HG03175 (cell line): ENCODE measurements at regions not wholly inside any gene's neighbourhood (a gene's known extent, or its start where the extent isn't known, plus 50 kb on each side); places are given as distances from the start of the nearest gene placed in this dataset.

Source experiments
- ATAC-seq: cut with Tn5 transposase; IDR thresholded peaks from one replicate; pipeline ENCODE4 v1.9.1; 2021; ENCODE audit warnings: mild to moderate bottlenecking, moderate library complexity; ENCODE audit not compliant: unreplicated experiment

DNA sequence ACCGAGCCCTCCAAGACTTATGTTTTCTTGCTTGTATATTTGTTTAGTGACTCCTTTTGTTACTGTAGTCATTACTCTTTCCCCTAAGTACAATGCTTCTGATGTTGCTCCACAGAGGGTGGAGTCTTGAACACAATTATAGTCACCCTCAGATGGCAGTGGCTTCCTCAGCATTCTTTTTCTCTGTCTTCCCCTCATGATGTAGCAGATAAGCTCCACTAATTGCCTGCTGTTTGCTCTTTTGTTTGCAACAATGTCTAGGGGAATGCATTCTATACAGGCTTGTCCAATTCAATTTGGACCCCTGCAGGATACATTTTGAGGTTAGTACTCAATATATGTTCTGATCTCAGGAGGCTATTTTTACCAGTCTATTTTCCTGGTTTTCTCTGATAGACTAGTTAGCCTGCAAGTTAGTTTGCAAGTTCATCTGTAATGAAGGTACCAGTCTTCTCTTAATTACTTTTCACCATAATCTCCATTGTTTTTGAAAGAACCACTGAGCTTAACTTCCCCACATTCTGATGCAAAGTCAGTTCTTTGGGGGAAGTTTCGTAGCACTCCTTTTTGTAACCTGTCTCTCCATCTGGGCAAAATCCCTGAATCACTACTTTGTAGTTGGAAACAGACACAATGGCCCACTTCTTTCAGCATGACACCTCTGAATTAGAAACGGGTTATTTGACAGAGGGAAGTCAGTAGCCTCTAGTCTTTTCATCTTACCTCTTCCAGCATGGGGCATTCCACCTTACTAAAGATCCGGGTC lies 1509.2 kb downstream of the CDH11 start:
- ATAC-seq = no peak

DNA sequence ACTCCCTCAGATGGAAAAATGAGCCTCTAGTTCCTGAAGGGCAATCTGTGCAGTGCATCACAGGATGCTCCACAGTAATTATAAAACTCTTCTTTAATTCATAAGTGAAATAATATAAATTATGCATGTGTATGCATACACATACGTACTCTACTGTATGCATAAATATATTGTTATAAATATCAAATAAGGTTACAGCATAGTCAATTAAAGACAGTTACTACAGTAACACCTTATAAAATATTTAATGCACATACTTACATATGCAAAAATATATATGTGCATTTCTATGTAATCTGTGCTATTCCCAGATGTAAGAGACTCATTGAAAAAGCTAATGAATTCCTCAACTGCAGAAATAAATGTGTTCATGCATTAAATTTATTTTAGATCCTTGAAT lies 1515.1 kb downstream of the CDH11 start:
- no peak for ATAC-seq

DNA sequence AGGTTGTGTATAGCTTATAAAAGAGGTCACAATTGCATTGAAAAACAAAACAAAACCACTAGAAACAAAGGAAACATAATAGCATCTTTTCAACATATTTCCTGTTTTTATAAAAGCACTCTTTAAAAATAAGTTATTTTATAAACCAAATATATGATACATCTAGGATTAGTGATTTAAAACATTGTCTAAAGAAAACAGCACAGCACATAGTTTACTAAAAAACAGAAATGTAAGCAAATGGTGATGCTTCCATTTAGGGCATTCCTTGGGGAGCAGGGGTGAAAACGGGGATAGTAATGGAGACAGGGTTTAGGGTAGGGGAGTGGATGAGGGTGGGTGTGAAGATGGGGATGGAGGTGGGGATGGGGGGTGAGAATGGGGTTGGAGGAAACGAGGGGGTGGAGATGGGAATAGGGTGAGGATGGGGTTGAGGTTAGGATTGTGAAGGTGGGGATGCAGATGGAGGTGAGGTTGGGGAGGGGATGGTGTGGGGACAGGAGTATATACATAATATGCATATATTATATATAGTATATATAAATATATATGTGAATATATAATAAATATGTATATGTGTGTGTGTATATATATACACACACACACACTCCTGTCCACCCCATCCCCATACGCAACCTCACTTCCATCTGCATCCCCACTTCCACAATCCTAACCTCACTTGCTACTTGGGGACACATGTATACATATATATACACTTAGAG lies 1519.5 kb downstream of the CDH11 start:
- ATAC-seq = no peak

DNA sequence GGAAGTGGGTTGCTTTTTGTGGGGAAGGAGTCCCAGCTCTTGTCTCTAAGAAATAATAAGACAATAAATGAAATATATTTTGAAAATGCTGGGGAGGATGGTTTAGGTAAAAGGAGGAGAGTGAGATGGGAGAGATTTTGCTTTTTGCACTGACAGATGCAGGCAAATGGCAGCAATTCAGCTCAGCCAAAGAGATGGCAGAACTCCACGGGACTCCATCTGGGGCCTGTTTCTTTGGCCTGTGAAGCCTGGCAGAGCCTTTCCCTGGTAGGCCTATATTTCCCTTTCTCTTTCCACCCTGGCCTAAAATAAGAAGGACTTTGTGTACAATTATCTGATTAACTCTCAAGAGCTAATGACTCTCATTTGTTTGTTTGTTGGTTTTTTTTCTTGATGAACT lies 1525.1 kb downstream of the CDH11 start:
- ATAC-seq = no peak

DNA sequence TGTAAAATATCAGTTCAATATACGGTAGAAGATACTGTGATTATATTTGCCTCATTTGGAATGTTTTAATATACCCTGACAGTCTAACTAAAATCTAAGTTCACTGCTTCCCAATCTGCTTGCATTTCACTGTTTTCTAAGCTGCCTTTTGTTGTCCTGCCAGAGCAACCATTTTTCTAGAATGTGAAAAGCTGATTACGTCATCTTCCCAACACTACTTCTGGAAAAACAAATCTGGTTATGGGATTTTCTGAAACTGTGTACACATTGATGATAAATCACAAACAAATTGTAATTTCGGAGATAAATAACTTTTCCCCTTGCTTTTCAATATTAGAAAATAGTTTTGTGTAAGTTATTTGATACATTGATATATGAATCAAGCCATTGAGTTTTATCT lies 1529.0 kb downstream of the CDH11 start:
- no peak for ATAC-seq

DNA sequence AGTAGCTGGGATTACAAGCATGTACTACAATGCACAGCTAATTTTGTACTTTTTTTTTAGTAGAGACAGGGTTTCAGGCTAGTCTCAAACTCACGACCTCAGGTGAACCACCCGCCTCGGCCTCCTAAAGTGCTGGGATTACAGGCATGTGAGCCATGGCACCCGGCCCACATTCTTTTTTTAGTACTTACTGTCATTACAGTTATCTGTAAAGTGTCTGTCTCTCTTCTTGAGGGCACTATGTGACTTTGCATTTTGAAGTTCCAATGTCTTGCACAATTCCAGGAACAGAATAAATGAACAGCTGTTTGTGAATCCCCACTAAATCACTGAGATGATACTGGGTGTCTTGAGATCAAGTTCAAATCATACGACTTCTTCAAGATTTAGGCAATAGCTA lies 1540.3 kb downstream of the CDH11 start:
- ATAC-seq = no peak

DNA sequence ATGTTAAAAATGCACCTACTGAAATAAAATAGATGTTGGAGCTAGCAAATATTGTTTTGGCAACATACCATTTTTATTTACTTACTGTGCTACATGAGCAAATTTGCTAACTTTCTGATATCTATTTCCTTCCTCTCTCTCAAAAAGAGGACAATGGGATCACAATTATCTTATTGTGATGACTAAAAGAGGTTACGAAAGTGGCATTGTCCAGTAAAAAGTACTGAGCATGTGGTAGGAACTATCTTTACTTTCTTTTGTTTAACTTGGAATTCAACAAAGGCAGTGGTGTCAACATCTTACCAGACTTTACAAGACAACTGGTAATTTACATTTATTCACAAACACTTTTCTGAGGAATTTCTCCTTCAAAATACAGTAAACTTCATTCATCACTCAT lies 1542.6 kb upstream of the CDH8 start:
- no peak for ATAC-seq

DNA sequence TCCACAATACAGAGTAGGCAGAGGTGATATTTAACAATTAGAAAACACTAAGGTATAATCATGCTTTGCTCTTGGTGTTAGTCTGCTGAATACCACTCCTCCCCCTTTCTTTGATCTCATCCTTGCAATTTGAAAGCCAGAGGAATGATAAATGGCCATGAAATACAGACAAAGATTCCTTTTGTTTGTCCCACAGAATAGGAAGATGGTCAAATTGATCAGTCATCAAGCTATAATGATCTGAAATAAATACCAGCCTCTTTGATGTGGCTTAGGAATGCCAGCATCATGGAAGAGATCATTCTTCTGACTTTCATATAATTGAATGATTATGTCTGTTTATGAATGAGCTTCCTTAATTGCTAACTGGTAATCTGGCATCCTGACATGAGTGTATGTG lies 1541.7 kb upstream of the CDH8 start:
- ATAC-seq = no peak

DNA sequence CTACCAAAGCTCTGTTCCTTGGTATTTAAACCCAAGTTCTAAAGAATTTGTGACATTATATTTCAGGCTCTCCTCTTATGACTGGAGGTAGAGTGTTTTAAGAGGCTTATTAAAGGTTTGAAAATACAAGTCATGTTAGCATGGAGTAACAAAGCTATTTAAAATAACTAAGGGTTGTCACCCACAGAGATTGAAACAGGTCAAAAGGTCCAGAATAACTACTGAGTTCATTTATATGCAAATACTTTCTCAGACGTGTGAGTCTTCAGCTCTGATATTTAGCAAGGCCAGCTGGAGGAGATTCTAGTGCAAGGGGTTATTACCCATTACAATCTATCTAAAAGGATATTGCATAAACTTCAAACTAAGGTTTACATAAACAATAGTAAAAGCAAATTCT lies 1538.8 kb upstream of the CDH8 start:
- no peak for ATAC-seq

DNA sequence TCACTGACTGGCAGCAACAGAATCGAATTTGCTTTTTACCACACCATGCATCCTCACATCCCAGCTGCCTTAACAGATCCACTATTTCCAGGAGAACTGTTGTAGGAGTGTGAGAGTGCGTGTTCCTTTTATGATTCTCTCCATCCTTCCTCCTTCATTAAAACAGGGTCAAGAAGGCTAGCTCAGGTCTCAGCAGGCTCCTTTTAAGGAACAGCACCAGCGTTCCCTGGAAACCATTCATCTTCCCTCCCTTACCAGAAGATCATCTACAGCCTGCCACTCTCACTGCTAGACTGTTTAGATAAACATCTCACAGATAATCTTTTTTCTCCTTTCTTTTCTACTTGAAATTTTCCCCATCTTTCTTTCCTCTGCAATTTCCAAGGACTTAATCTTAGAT lies 1531.9 kb upstream of the CDH8 start:
- ATAC-seq = no peak

DNA sequence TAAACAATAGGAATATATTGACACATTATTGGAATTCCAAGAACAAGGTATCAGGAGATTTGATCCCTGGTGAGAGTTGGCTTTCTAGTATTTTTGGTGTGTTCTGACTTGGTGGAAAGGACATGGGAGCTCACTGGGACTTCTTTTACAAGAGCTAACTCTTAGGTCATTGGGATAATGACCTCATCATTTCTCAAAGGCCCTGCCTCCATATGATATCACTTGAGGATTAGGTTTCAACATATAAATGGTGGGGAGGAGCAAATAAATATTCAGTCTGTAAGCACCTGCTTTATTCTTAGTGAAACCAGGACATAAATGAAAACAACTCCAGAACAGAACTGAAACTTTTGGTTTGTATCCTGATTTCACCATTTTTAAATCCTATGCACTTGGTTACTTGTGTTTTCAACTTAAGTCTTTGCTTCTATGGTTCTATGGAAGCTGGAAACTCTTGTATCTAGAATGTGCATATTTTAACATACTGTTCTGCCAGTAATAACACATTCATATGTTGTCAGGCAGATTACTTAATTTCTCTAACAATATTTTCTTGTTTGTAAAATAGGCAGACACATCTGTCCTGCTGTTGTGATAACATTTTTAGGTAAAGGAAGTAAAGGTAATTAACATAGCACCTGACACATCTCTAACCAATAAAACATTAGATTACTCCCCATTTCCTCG lies 1527.7 kb upstream of the CDH8 start:
- ATAC-seq = no peak

DNA sequence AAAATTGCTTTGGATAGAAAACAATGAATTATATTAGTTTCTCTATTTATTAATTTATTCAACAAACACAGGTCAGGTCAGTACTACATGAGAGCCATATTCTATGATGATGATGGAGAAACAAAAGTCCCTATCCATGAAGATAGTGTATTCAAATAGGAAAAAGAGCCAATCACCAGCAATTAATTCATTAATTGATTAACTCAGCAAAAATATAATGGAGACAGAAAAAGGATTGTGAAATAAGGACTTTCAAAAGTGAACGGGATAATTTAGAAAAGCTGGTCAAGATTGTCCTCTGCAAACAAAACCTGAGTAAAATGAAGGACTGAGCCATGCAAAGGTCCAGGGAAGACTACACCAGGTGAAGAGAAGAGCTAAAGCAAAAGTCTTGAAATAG lies 1517.7 kb upstream of the CDH8 start:
- ATAC-seq = no peak

DNA sequence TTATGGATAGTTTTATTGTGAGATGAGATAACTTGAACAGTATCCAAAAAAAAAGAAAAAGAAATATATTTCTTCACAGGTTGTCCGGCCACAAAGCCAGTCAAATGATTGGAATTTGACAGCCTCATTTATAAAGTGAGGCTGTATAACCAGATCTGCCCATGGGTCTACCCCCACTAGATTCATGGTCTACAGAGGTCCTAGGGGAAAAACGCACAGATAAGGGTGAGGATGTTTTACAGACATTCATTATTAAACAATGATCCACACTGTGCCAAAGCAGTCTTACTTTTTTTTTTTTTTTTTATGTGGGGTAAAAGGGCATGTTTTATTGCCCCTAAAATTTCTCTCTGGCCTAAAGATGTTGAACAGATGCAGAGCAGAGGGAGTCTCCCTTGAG lies 1503.0 kb upstream of the CDH8 start:
- no peak for ATAC-seq

DNA sequence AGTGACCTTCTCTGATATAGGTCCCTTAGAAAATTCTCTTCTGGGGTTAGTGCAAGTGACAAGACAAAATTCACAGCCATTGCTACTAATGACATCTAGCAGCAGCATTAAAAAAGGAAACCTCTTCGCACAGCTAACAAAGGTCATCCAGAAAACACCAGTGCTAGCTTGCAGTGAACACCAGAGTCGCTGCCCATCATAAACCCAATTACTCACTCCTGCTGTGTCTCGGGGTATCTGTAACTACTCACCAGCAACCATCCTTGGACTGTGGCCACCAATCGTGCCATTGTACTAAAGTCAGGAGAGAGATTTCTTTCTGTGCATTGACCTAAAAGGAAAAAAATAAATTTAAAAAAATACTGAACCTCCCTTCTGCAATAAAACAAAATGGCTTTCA lies 1494.7 kb upstream of the CDH8 start:
- ATAC-seq = no peak

DNA sequence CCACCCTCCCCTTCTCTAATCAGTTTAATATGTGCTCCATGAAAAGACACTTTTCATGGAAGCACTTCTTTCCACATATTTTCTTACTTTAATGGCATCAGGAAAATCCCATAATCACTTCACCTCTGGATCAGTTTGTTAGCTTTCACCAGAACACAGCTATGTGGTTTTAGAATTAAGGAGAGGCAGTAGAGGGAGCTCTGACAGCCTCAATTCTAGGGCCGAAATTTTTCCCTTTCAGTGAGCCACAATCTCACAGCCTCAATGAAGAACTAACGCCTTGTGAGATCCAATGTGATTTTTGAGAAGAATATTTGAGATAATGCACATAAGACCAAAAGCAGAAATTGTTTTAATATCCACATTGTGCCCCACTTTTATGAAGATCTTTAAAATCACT lies 1494.0 kb upstream of the CDH8 start:
- no peak for ATAC-seq

DNA sequence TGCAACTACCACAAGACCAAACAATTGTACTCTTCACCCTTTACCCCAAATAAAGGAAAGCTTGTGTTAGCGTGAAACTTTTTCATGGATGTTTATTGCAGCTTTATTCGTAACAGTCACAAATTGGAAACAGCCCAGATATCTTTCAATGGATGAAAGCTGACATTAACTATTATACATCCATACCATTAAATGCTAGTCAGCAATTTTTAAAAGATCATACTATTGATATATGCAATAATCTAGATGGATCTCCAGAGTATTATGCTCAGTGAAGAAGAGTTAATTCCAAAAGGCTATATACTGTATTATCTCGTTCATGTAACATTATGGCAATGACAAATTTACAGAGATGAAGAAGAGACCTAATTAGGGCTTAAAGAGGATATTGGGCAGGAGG lies 1491.2 kb upstream of the CDH8 start:
- no peak for ATAC-seq

DNA sequence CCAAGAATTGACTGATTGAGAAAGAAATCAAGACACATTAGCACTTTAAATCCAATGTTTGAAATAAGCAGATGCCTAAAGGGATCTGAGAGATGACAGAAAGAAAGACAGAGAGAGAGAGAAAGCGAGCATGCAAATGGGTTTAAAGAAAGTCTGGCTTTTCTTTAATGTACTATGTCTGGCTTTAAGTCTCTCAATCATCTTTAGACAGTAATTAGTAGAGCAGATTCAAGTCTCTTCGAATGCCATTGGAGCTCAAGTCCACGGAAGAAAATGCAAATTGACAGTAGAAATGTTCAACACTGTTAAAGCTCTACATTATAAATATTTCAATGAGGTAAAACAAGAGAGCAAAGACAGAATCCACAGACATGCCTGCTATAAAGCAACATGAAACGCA lies 1480.2 kb upstream of the CDH8 start:
- ATAC-seq = no peak

DNA sequence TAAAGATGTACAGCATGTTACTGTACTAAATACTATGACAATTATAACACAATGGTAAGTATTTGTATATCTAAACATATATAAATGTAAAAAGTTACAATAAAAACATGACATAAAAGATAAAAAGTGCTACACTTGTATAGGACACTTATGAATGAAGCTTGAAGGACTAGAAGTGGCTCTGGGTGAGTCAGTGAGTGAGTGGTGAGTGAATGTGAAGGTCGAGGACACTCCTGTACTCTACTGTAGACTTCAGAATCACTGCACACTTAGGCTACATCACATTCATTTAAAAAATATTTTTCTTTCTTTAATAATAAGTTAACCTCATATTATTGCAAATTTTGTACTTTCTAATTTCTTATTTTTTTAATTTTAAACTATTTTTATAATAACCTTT lies 1476.7 kb upstream of the CDH8 start:
- no peak for ATAC-seq

DNA sequence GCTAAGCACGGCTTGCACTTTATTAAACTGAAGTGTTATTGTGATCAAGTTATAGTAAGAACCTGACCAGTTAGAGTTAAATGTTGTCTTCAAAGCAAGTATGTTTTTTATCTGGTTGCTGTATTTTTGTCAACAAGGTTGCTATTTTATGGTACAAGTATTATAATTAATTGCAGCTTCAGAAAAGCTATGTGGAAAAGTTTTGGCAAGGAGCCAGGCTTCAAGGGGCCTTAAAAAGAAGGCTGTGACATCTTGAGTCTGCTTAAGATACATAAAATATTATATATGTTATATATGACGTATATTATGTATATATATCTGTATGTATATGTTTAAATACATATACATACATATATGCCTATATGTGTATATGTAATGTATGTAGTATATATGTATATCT lies 1461.2 kb upstream of the CDH8 start:
- no peak for ATAC-seq

DNA sequence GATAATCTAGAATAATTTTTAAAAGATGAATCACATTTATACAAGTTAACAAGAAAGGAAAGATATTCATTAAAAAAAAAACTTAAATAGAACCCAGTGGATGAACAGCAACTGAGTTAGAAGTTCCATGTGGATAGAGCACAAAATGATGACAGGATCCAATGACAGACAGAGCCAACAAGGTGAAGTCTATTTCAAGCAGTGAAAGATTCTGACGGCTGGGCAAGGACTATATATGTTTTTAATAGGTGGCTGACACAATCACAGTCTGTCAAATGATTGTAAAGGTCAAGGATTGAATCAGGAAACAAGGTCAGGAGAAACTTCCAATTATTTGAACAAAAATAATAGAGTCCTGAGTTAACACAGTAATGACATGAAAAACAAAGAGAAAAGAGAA lies 1460.0 kb upstream of the CDH8 start:
- ATAC-seq = no peak

DNA sequence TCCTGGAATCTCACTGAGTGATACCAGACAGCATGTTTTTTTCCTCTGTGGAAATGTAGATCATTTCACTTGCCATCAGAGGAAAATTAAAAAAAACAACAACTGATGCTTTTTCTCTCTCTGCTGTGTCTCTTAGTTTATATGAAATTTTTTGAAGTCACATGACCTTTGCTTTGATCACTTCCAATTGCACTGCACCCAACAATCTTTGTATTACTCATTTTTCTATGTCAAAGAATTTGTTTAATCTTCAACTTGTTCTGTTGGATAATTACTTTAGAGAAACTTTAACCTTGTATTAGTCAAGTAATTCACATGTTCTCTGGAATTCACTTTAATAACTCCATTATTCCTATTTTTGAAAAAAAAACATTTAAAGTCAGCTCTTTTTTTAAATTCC lies 1452.7 kb upstream of the CDH8 start:
- ATAC-seq = no peak

DNA sequence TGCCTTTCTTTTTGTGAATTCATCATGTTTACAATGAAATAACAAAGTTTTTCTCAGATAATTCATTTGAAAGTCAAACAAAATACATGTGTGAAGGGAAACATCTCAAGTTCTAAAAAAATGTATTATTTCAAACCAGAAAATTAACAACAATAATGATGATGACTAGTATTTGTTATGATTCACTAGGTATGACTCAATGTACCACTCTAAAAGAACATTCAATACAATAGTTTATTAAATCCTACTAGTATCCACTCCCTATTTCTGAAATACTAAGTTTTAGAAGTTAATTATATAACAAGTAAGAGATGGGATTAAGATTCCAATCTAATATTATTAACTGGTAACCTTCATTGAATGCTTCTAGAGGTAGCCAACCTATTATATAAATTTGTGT lies 1444.8 kb upstream of the CDH8 start:
- ATAC-seq = no peak
